ENCODE measurements at regions not wholly inside any gene's neighbourhood (a gene's known extent, or its start where the extent isn't known, plus 50 kb on each side); places are given as distances from the start of the nearest gene placed in this dataset.

DNA sequence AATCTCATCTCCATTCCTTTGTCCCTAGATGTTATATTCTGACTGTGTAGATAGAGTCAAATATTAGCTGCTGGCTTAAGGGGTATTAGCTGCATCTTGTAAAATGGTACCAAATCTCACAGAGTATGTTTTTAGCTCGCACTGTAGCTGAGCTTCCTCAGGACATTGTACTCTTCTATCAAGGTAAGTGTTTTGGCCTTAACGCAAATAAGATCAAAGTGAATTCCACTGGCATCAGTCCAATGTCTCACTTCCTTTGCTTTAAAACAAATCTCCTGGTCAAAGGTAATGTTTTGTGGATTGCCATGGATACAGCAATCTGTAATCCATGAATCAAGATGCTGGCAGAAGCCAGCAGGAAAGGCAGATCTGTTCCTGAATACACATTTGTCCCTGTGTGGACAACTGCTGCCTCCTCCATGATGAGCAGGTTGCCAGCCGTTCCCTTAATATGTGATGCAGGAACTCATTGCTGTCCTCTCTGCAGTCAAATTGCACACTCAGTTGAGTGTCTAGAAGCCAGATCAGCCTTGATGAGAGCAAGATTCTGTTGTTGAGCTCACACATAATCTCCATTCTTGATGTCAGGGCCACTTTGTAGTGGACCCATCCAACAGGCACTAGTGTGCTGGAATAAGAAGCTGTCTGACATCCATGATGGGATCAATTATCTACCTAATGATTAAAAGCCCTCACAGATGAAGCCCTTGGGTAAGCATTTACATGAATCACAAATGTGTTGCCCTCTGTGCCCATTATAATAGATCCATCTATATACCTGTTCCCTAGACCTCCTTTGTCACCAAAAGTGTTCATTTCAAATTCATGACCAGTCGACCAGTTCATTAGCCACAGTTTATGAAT lies 96.6 kb upstream of the AGTR1 start:
- no peak for DNase-seq

DNA sequence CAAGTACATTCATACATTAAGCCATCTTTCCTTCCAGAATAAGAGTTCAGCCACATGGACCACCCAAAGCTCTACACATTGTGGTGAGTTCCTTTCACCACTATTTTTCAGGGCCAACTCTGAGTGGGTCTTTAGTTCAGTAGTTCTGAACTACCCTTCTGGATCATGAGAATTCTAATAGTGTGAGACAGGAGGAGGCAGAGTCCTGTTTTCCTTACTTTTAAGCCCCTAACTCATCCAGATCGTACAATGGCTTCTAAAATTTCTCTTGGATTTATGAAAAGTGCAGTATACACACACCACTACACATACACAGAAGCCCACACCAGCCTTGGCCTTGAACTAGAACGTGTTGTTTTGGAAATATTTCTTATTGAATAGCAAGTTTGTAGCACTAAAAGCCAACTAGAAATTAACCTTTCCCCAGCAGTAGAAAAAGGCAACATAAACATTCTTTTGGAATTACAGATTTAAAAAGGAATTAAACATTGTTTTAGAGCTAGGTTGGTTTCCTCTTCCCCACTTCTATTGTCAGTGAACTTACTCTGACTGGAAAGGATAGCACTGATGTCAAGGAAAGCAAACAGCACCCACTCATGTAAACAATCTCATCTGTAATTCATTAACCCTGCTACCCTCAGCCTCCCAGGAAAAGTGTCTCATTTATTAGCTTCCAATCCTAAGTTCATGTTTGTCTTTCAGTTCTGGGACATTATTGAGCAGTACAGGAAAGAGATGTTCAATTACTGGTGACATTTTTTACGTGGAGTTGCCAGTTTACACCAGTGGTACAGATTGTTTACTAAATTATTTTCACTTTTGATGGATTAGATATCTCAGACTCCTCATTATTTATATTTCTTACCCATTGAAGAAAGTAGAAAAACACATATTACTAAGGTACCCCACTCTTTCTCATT lies 95.7 kb upstream of the AGTR1 start:
- no peak for DNase-seq

DNA sequence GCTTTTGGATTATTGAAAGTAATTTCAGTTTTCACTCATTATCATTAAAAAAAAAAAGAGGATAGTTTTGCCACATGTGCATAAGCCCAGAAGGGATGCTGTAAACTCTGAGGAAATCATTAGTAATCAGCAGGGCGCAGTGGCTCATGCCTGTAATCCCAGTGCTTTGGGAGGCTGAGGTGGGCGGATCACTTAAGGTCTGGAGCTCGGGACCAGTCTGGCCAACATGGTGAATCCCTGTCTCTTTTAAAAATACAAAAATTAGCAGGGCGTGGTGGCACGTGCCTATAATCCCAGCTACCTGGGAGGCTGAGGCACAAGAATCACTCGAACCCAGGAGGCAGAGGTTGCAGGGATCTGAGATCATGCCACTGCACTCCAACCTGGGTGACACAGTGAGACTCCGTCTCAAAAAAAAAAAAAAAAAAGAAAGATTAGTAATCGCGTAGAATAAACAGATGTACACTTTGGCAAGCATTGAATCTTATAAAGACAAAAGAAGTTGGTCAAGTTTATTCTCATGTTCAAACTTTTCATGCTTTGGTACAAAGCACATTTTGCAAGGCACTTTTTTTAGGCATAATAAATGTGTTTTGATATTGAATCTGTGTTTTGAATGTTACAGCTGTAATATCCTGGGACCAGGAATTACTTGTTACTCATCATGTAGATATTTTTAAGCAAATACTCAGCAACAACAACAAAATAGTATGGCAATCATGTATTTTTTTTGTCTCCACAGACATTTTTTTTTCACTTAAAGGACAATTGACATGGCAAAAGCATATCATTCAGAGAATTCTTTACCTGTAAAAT lies 93.2 kb upstream of the AGTR1 start:
- no peak for DNase-seq

DNA sequence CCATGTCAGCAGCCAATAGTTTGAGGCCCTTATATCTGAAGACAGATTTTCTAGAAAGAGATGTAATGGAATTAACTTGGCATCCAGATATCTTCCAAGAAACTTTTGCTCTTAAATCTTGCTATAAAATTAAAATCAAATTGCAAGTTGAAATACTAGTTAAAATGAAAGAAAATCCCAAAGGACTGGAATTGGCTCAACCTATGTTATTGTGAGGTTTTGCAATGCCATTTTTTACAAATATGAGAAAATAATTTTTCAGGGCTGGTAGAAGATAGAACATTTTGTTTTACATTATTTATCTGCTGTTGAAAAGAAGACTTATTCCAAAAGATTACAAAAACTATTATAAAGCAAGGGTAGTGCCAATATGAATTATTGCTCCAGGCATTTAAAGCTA lies 92.2 kb upstream of the AGTR1 start:
- no peak for DNase-seq

DNA sequence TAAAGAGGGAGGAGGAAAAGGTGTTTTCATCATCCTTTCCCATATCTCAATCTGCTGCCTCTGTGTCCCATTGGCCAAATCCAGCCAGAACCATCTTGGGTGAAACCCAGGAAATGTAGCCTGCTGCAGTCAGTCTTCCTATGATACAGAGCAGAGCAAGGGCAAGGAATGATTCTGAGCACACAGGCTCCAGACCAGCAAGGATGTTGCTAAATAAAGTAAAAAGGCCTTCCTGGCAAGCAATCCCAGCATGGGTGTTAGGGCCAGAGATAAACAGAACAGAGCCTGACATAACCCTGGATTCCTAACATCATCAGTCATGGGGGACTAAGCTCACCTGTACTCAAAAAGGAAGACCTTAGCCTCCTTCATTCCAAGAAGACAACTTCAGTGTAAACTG lies 90.7 kb upstream of the AGTR1 start:
- no peak for DNase-seq

DNA sequence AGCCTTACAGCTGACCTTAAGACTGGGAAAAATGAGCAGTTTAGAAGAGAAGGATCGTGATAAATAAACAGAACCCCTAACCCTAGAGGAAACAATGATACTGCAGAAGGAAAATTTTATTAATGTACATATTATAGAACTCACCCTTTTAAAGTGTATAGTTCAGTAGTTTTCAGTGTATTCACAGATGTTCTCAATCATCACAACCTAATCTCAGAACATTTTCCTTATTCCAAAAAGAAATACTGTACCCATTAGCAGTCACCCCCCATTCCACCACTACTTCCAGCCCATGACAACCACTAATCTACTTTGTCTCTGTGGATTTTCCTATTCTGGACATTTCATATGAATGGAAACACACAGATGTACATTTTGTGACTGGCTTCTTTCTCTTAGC lies 90.2 kb upstream of the AGTR1 start:
- DNase-seq, result no peak

DNA sequence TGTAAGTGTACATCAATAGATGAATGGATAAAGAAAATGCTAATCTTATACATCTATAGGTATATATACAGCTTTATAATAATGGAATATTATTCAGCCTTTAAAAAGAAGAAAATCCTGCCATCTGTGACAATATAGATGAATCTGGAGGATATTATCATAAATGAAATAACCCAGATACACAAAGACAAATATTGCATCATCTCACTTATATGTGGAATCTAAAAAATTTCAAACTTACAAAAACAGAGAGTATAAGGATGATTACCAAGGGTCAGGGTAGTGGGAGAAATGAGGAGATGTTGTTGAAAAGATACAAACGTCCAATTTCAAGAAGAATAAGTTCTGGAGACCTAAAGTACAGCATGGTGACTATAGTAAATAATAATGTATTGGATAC lies 85.4 kb upstream of the AGTR1 start:
- DNase-seq, result no peak

DNA sequence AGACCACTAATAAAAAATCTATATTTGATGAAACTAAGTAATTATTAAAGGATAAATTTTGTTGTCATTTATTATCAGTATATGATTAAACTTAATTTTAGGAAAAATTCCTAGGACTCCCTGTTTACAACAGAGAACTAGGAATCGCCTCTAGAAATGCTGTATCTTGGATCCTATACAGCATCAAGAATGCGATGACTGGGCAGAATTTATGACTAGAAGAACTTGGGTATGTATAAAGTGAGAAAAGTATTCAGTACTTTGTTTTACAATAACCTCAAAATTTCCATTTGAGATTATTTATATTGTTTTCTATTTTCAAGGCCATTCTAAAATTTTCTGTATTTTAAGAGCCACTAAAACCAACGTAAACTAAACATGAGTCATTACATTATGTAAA lies 82.3 kb upstream of the AGTR1 start:
- DNase-seq, result no peak

DNA sequence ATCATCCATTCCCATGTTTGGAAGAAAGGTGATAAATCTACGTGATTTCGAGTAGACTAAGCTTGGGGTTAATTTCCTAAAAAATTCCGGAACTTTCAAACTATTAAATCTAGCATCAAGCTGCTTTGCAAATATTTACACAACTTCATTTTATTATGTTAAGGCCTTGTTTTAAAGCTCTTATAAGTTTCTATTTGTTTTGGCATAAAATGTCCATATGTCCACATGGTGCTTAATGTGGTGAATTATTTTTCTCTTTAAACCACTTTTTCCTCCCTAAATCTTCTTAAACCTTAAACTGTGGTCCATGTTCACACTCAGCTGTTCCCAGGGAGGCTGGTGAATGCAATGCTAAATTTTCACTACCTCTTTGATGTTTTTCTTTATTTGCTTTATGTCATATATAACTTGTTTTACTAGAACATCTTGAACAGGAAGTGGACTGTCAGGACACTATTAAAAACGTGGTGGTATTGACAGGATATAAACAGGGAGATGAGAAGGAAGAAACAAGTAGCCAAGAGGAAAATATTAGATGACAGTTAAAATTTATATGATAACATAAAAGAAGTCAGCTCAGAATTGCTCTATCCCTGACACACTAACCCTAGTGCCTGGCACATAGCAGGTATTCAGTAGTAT lies 72.5 kb upstream of the AGTR1 start:
- DNase-seq, result no peak

DNA sequence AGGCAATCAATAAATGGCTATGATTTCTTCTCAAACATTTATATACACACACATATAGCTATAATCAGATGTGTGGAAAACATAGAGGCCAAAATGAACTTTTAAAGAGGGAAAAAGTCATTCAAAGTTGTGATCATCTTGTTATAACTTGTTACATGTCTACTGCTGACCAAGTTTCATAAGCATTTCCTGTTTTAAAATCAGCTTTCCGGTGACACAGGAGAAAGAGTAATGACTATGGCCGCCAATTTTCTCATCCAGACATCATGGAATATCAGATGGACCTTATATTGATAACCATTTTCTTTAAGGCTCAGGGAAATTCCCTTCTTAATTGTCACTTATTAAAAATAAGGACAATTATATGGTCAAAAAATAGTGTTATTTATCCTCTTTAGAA lies 71.7 kb upstream of the AGTR1 start:
- DNase-seq, result no peak

DNA sequence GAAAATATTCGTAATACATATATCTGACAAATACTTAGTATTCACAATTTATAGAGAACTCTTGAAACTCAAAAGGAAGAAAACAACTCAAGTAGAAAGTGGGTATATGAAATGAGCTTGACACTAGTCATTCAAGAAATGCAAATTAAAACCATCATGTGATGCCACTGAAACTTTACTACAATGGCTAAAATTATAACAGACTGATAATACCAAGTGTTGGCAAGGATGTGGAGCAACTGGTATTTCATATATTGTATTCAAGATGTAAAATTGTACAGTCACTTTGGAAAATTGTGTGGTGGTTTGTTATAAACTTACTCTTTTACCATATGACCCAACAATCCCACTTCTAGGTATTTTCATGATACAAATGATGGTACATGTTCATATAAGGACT lies 68.7 kb upstream of the AGTR1 start:
- DNase-seq, result no peak

DNA sequence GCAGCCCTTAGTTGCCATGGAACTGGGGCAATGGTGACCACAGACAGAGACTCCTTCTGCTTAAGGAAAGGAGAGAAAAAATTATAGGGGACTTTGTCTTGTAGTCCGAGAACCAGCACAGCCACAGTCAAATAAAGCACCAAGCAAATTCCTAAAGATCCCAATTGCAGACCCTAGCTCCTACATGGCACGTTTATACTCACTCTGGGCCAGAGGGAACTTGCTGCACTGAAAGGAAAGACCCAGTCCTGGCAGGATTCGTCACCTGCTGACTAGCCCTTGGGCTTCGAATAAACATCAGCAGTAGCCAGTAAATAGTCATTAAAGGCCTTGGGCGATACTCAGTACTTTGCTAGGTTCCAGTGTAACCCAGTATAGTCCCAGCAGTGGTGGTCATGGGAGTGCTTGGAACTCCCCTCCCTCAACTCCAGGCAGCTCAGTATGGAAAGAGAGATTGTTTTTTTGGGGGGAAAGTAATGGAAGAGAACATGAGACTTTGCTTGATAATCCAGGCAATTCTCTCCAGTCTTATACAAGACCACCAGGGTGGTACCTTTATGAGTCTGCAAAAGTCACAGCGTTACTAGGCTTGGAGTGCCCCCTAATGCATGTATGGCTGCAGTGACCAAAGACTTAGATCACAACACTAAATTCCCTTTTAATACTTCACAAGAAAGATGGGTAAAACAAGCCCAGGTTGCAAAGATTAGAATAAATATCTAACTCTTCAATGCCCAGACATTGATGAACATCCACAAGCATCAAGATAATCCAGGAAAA lies 66.4 kb upstream of the AGTR1 start:
- DNase-seq, result no peak

DNA sequence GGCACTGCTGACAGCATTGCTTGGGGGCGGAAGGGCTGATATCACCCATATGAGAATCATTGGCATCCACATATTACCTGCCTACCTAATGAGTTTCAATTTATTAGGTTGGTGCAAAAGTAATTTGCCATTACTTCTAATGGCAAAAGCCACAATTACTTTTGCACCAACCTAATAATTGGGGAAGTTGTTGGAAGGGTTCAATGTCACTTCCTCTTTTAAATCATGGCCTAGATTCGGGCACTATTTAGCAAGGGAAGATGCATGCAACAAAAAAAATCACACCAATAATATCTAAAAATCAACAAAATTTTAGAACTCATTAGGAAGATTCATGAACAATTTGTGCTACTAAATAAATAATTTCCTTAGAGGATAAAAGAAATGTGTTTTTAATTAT lies 56.0 kb upstream of the AGTR1 start:
- DNase-seq, result no peak

DNA sequence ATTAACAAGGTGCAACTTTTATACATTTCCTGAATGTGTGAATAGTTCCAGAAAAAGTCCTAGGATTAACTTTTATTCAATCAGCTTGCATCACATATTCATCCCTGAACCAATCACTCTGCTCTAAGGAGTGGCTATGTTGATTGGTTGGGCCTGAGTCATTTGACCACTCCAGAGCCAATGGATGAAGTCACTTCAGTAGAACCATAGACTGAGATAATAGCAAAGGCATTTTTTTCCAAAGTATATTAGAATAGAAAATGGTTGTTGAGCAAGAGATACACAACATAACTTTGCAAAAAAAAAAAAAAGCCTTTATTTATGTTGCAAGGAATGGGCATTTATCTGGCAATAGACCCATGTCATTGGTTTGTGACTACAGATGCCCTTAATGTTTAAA lies 55.5 kb upstream of the AGTR1 start:
- DNase-seq, result no peak

DNA sequence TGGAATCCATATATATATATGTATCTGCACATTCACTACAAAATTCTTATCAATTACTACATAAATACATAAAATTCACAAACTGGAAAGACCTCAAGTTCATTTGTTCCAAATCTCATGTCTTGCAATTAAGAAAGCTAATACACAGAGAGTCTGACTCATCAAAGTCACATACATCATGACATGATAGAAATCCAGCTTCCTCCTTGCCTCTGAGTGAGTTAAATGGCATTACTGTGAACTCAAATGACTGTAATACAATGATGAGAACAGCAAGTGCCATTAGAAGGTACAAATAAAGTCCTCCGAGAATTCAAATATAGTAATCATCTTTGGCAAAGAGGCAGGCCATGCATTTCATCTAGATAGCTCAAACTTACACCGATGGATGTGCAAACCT lies 55.1 kb upstream of the AGTR1 start:
- DNase-seq, result no peak

DNA sequence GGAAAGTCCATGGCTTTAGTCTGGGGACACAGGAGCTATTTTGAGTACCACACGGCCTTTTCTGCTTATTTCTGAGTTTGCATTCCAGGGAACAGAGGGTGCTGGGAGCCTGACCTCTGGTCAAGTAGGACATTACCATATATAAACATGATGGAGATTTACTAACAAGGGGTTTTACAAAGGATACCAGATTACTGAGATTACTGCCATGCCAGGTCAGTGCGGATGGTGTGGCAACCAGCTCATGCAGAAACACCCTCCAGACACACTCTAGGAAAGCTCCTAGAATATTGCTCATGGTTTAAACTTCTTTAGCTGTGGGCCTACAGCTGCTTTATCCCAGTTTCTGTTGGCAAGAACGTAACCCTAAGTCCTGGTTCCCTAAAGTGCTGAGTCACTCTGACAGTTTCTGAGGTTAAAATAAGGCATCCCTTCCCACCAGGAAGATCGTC lies 54.3 kb upstream of the AGTR1 start:
- DNase-seq, result no peak

DNA sequence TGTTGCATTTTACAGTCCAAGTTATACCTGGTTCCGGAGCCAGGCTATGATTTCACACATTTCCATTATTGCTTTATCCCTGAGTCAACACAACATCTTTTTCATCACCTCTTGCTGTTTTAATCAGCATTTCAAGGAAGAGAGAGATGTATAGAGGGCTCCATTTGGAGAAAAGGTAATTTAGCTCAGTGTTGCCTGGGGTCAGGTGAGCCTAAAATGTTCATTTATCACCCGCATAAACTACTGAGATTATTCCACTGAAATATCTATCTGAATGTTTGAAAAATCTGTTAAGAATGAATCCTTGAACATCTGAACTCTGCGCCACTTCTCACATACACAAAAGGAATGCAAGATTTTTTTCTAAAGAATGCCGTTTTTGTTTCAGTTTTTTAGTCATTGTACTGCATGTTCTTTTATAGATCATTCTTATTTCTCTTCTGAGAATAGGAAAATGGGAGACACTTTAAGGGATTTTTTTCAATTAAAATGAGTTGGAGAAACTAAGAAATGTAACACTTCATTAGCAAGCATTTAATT lies 51.5 kb upstream of the AGTR1 start:
- no peak for DNase-seq
